Thyroid gland (tissue), 4 donors: ENCODE measurements at regions not wholly inside any gene's neighbourhood (a gene's known extent, or its start where the extent isn't known, plus 50 kb on each side); places are given as distances from the start of the nearest gene placed in this dataset.

ENCODE experiments used
- POLR2A ChIP-seq, 2 donors: fragments of 450-650 bp; IDR thresholded peaks; one replicate each; pipeline ENCODE4 v1.6.1; 2017; ENCODE audit warnings: antibody characterized with exemption in 2 of 2, mild to moderate bottlenecking in 2 of 2, moderate library complexity in 1 of 2
- TF ChIP-seq, protein P1 (sequence below), 6 experiments: fragments of 200-600 bp in 3 of 6; fragments of 450-650 bp in 3 of 6; sonication (generic) in 3 of 6; IDR thresholded peaks; one replicate each; pipeline ENCODE4 v1.5.1; 2016 to 2019; ENCODE audit warnings: antibody characterized with exemption in 6 of 6, mild to moderate bottlenecking in 2 of 6, inconsistent platforms in 1 of 6, moderate library complexity in 1 of 6

- TF ChIP-seq, protein P1, sequence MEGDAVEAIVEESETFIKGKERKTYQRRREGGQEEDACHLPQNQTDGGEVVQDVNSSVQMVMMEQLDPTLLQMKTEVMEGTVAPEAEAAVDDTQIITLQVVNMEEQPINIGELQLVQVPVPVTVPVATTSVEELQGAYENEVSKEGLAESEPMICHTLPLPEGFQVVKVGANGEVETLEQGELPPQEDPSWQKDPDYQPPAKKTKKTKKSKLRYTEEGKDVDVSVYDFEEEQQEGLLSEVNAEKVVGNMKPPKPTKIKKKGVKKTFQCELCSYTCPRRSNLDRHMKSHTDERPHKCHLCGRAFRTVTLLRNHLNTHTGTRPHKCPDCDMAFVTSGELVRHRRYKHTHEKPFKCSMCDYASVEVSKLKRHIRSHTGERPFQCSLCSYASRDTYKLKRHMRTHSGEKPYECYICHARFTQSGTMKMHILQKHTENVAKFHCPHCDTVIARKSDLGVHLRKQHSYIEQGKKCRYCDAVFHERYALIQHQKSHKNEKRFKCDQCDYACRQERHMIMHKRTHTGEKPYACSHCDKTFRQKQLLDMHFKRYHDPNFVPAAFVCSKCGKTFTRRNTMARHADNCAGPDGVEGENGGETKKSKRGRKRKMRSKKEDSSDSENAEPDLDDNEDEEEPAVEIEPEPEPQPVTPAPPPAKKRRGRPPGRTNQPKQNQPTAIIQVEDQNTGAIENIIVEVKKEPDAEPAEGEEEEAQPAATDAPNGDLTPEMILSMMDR (IDR thresholded peaks at IDR 0.05) = no peak
- TF ChIP-seq POLR2A (IDR thresholded peaks at IDR 0.05) = no peak
Observed at GRCh38 chr18:77853859-77854258, 604.2 kb downstream of the GALR1 start.
